ENCODE measurements at regions not wholly inside any gene's neighbourhood (a gene's known extent, or its start where the extent isn't known, plus 50 kb on each side); places are given as distances from the start of the nearest gene placed in this dataset.

DNA sequence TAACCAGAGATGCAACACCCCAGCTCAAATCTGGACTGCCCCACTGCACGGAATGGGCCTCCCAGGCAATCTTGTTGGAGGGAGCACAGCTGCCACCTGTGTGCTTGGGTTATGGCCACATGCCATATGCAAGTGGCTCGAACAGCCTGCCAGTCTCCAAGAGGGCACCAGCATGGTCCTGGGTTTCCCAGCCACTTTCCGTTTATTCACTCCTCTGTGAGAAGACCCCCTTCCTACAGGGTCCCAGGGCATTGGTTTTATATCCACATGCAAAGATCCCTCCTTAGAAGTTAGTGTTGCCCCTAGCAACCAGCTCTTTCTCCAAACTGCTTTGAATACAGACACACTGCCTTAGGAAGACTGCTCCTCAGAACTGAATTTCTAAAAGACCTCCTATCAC, 487.8 kb downstream of the BUD13 start:
- DNase-seq = no peak
- Histone ChIP-seq H3K27me3 (ENCODE audit: control insufficient read depth, insufficient read depth) (no peaks in the 10 kb centered on the region), H3K4me3 (ENCODE audit: low read length) (no peak overlapping the region), H3K9me3 (ENCODE audit: control insufficient read depth, low read length) (peaks cover 2% of the 10 kb centered on the region), H3K27ac (ENCODE audit: low read length) (no peak overlapping the region), H3K4me1 (ENCODE audit: control insufficient read depth, insufficient read depth, low read length) (no peaks in the 10 kb centered on the region)
- intact Hi-C loops (cut with DNase I) = no loop called here
- 64% methylated on average over 3 of the region's 3 CpGs for WGBS
- no peak for ATAC-seq

DNA sequence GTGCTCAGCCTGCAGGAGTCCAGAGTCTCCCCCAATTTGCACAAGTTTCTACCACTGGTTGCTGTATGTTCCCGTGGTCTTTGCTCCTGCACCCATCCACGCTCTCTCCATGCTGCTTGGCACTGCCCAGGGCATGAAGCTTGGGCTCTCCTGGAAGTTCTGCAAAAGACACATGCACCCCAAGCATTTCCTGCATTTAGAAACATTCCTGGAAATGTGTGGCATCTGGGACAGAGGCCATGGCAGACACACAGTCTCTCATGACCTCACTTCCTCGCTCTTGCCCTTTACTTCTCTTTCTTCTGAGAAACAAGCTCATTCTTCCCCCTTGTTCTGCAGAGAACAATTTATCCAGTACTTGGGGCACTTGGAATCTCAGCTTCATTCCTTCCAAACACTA, 489.5 kb downstream of the BUD13 start:
- ATAC-seq (peak in 1 of 2 donors; percentile 38), DNase-seq (no peak)
- Histone ChIP-seq H3K4me1 (ENCODE audit: control insufficient read depth, insufficient read depth, low read length) (no peaks in the 10 kb centered on the region), H3K4me3 (ENCODE audit: low read length) (no peak overlapping the region), H3K27ac (ENCODE audit: low read length) (no peak overlapping the region), H3K9me3 (ENCODE audit: control insufficient read depth, low read length) (no peaks in the 10 kb centered on the region), H3K27me3 (ENCODE audit: control insufficient read depth, insufficient read depth) (no peaks in the 10 kb centered on the region)
- WGBS = 81% methylated on average over 3 of the region's 3 CpGs
- intact Hi-C loops (cut with DNase I) = no loop called here

DNA sequence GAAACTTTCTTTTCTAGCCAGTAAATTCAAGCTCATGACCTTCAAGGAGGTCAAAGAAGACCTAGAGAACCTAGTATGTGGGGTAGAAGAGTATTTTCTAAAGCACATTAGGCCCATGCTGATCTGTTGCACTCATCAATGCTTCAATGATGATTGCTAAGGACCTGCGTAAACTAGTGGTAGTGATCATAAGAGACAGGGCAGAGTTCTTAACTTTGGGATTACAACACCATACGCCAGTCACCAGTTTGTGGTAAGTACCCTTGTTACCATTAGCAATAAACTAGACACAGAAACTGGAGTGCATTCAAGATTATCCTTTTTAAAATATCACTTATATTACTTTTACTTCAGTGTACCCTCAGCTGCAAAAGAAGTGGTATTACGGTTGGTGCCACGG, 490.3 kb downstream of the BUD13 start:
- H3K27me3 ChIP-seq (ENCODE audit: control insufficient read depth, insufficient read depth) = no peaks in the 10 kb centered on the region
- WGBS = 95% methylated on average over 4 of the region's 4 CpGs

DNA sequence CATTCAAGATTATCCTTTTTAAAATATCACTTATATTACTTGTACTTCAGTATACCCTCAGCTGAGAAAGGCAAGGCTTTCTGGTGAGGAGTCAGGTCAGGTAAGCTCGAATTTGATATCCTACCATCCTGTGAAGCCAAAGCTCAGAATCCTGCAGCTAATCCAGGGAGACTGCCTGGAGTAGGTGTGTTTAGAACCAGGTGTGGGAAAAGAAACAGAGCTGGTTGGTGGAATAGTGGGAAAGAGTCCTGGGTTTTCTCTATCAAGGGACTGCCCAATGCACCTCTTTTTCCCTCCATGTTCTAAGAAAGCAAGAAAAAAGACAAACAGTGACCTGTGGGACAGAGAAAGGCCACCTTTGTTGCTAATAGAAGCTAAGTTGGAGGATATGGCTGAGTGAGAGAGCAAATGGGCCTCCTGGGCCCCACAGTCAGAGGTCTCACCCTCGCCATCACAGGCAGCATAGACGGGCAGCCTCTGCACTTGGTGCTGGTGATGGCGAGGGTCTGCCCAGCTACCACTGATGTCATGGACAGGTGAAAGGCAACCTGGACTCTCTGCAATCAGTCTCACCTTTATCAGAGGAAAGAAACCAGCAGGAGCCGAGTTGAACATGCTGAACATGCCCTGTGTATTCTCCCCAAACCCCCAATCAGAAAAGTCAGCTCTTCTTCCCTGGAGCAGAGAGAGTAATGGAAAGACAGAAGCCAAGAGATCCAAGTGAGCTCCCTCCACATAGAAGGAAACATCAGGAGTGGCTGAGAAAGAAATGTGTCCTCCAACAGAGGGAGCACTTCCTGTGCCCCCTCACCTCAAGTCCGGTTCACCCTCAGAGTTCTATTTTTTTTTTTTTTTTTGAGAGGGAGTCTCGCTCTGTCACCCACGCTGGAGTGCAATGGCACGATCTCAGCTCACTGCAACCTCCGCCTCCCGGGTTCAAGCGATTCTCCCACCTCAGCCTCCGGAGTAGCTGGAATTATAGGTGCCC, 491.3 kb downstream of the BUD13 start:
- ATAC-seq = no peak
- WGBS = 79% methylated on average over 13 of the region's 13 CpGs
- Histone ChIP-seq H3K4me3 (ENCODE audit: low read length) (no peak overlapping the region), H3K4me1 (ENCODE audit: control insufficient read depth, insufficient read depth, low read length) (no peaks in the 10 kb centered on the region), H3K9me3 (ENCODE audit: control insufficient read depth, low read length) (no peaks in the 10 kb centered on the region), H3K27me3 (ENCODE audit: control insufficient read depth, insufficient read depth) (no peaks in the 10 kb centered on the region), H3K27ac (ENCODE audit: low read length) (no peak overlapping the region)
- DNase-seq = no peak
- intact Hi-C loops (cut with DNase I) = no loop called here

More for the DNA sequence above, 490.3 kb downstream of the BUD13 start:
- ATAC-seq (no peak), DNase-seq (no peak)
- Histone ChIP-seq H3K4me1 (ENCODE audit: control insufficient read depth, insufficient read depth, low read length) (no peaks in the 10 kb centered on the region), H3K9me3 (ENCODE audit: control insufficient read depth, low read length) (no peaks in the 10 kb centered on the region), H3K4me3 (ENCODE audit: low read length) (no peak overlapping the region), H3K27ac (ENCODE audit: low read length) (no peak overlapping the region)
- intact Hi-C loops (cut with DNase I) = no loop called here

DNA sequence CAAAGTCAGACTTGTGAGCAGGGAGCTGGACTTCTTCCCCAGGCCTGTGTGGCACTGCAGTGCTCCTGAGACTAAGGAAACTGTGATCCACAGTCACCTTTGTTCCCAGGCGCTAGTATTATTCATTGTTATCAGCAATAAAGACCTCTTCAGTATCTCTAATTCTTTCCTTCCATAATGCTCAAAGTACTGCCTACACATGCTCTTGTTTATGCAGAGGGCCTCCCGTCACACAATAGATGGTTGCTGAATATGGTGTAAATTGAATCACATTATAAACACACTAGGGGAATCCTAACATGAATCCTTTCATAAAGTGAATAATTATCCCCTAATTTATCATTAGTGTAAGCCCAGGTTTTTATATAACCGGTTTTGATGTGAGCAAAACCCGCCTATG, 493.3 kb downstream of the BUD13 start:
- no peaks in the 10 kb centered on the region for H3K4me1 ChIP-seq (ENCODE audit: control insufficient read depth, insufficient read depth, low read length)
- intact Hi-C loops (cut with DNase I) = loop anchor here in 3 of 4 donors (5.0 to 10.0 kb wide), 3 partner anchors 945 to 957 kb away; no protein-coding TSS in a partner anchor

DNA sequence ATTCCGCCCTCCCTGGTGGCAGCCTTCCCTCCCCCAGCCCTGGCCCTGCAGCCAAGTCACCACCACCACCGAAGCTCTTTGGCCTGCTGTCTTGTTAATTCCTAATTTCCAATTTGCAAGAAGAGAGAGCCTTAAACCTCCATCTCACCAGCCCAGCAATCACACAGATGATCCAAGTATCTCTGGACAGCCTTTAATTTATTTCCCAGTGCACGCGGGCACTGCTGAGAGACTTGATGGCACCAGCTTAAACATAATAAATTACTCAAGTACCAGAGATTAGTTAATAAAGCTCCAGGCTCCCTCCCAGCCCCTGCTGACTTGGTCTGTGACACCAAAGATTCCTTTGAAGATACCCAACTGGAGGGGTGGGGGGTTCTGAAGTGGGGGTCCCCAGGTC, 494.7 kb downstream of the BUD13 start:
- ATAC-seq (no peak), DNase-seq (no peak)
- no peaks in the 10 kb centered on the region for H3K27me3 ChIP-seq (ENCODE audit: control insufficient read depth, insufficient read depth)
- whole genome bisulfite sequencing = 88% methylated on average over 4 of the region's 4 CpGs
- no peaks in the 10 kb centered on the region for H3K4me1 ChIP-seq (ENCODE audit: control insufficient read depth, insufficient read depth, low read length)
- no peak overlapping the region for H3K27ac ChIP-seq (ENCODE audit: low read length)
- no peaks in the 10 kb centered on the region for H3K9me3 ChIP-seq (ENCODE audit: control insufficient read depth, low read length)
- intact Hi-C loops (cut with DNase I) = loop anchor here in 3 of 4 donors (5.0 to 10.0 kb wide), 3 partner anchors 943 to 956 kb away; no protein-coding TSS in a partner anchor
- H3K4me3 ChIP-seq (ENCODE audit: low read length) = no peak overlapping the region

More for the DNA sequence above, 493.3 kb downstream of the BUD13 start:
- Histone ChIP-seq H3K27ac (ENCODE audit: low read length) (no peak overlapping the region), H3K9me3 (ENCODE audit: control insufficient read depth, low read length) (no peaks in the 10 kb centered on the region), H3K4me3 (ENCODE audit: low read length) (no peak overlapping the region), H3K27me3 (ENCODE audit: control insufficient read depth, insufficient read depth) (no peaks in the 10 kb centered on the region)
- DNase-seq (no peak), ATAC-seq (no peak)
- WGBS = 69% methylated on average over 4 of the region's 4 CpGs

DNA sequence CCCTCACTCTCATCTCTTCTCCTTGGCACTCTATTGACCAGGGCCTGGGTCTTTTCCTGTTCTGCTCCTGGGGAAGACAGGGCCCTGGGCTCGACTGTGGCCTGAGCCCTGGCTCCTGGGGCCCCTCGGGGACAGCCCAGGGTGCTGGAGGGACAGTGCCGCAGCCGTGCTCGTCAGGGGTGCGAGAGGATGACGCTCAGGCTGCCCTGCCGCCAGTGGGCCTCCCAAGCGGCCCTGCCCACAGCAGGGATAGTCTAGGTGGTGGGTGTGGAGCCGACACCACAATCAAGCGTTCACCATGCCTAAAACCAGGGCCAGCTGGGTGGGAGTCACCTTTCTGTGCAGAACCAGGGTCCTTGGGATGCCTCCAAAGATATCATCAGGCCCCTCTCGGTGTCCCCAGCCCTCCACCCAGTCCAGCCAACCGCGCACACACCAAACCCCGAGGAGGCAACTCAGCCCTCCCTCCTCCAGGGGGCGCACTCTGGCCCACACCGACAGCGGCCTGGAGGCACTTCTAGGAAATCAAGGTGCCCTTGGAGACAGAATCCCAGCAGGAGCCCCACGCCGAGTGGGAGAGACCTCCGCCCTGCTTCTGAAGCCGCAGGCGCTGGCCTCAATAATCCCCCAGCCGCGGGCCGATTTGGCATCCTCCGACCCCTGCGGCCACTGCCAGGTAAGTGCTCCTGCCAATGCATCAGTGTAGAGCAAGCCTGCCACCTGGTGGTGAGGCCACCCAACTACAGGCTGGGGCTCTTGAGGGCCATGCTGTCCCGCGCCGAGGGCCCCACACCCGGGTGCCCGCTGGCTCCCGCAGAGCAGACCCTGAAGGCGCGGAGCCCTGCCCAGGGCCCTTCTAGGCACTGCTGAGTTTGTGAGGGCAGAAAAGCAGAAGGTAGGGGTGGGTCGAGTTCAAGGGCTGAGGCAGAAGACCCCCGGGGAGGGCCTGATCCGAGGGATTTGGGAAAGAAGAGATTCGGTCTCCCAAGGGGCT, 496.4 kb downstream of the BUD13 start:
- no peaks in the 10 kb centered on the region for H3K9me3 ChIP-seq (ENCODE audit: control insufficient read depth, low read length)
- intact Hi-C loops (cut with DNase I) = loop anchor here in 3 of 4 donors (5.0 to 10.0 kb wide), 3 partner anchors 942 to 954 kb away; no protein-coding TSS in a partner anchor
- 38% methylated on average over 40 of the region's 40 CpGs for WGBS
- no peak overlapping the region for H3K4me3 ChIP-seq (ENCODE audit: low read length)
- H3K27me3 ChIP-seq (ENCODE audit: control insufficient read depth, insufficient read depth) = no peaks in the 10 kb centered on the region
- peak; percentile 66 to 90 (median 88) for DNase-seq
- H3K27ac ChIP-seq (ENCODE audit: low read length) = no peak overlapping the region
- H3K4me1 ChIP-seq (ENCODE audit: control insufficient read depth, insufficient read depth, low read length) = no peaks in the 10 kb centered on the region
- peak; percentile 65 to 88 for ATAC-seq

DNA sequence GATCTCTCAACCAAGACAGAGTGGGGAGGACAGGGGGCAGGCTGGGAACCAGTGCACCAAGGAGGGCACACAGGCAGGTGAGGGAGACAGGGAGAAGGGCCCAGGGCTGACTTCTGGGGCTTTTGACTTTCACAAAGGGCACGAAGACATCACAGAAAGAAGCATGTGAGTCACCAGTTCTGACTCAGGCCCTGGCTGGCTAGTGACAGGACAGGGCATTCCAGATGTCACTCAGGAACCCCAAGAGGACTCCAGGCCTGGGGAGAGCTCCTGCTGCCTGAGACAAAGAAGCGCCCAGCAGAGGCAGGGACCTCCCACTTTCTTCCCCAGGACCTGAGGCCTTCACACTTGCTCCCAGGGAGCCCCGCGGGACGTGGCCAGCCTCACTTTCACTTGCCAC, 497.2 kb downstream of the BUD13 start:
- Histone ChIP-seq H3K4me3 (ENCODE audit: low read length) (no peak overlapping the region), H3K4me1 (ENCODE audit: control insufficient read depth, insufficient read depth, low read length) (no peaks in the 10 kb centered on the region), H3K9me3 (ENCODE audit: control insufficient read depth, low read length) (no peaks in the 10 kb centered on the region), H3K27me3 (ENCODE audit: control insufficient read depth, insufficient read depth) (no peaks in the 10 kb centered on the region), H3K27ac (ENCODE audit: low read length) (no peak overlapping the region)
- ATAC-seq (peak in 1 of 2 donors; percentile 53), DNase-seq (peak in 1 of 3 donors; percentile 16)
- 73% methylated on average over 5 of the region's 5 CpGs for WGBS
- intact Hi-C loops (cut with DNase I) = loop anchor here in 3 of 4 donors (5.0 to 10.0 kb wide), 3 partner anchors 941 to 953 kb away; no protein-coding TSS in a partner anchor

DNA sequence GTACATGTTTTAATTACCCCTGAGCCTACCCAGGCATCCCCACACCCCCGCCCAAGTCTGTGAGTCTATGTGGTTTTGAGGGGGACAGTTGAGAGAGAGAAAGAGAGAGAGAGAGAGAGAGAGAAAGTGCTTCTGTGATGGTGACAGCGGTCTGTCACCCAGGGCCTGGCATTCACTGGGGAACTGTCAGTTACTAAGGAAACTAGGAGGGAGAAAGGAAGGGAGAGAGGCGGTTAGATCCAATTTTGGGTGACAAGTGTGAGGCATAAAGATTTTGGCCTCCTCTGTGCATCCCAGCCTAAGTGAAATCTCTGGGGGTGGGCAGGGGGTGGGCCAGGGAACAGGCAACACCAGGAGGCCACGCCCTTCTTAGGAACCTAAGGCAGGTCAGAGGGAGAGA, 498.3 kb downstream of the BUD13 start:
- H3K4me3 ChIP-seq (ENCODE audit: low read length) = no peak overlapping the region
- no peak overlapping the region for H3K27ac ChIP-seq (ENCODE audit: low read length)
- intact Hi-C loops (cut with DNase I) = loop anchor here in 1 of 4 donors (10.0 kb wide), 1 partner anchor 940 kb away; no protein-coding TSS in a partner anchor
- no peak for ATAC-seq
- DNase-seq = no peak
- H3K4me1 ChIP-seq (ENCODE audit: control insufficient read depth, insufficient read depth, low read length) = no peaks in the 10 kb centered on the region
- H3K27me3 ChIP-seq (ENCODE audit: control insufficient read depth, insufficient read depth) = no peaks in the 10 kb centered on the region
- WGBS = 75% methylated on average over 4 of the region's 4 CpGs
- no peaks in the 10 kb centered on the region for H3K9me3 ChIP-seq (ENCODE audit: control insufficient read depth, low read length)

DNA sequence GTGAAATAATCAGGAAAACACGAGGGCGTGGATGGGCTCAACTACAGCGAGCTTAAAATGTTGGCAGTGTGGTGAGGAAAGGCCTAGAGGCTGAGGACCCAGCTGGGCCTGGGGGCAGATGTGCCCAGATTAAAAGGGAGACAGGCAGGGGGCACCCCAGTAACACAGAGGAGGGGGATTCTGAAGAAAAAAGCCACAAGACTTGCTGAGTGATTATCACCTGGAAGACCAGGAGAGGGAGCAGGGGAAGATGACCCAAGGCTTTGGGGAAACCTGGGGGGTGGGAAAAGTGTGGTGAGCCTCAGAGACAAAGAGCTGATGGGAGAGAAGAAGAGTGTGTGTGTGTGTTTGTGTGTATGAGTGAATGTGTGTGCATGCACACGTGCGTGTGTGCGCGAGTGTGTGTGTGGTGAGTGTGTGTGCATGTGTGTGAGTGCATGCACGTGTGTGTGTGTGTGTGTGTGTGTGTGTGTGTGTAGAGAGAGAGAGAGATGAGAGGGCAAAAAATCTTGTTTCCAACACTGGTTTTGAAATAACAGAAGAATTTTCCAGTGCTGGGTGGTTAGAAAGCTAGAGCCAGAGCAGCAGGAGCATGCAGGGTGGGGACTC, 500.5 kb downstream of the BUD13 start:
- H3K4me3 ChIP-seq (ENCODE audit: low read length) = no peak overlapping the region
- ATAC-seq = no peak
- intact Hi-C loops (cut with DNase I) = loop anchor here in 1 of 4 donors (10.0 kb wide), 1 partner anchor 937 kb away; no protein-coding TSS in a partner anchor
- no peak overlapping the region for H3K27ac ChIP-seq (ENCODE audit: low read length)
- H3K9me3 ChIP-seq (ENCODE audit: control insufficient read depth, low read length) = no peaks in the 10 kb centered on the region
- H3K27me3 ChIP-seq (ENCODE audit: control insufficient read depth, insufficient read depth) = no peaks in the 10 kb centered on the region
- WGBS = 64% methylated on average over 8 of the region's 8 CpGs
- H3K4me1 ChIP-seq (ENCODE audit: control insufficient read depth, insufficient read depth, low read length) = no peaks in the 10 kb centered on the region
- DNase-seq = no peak

Data from right cardiac atrium (tissue), 5 donors.